HEK293T (cell line): ENCODE measurements at regions not wholly inside any gene's neighbourhood (a gene's known extent, or its start where the extent isn't known, plus 50 kb on each side); places are given as distances from the start of the nearest gene placed in this dataset.

Experiments
- CTCF ChIA-PET: fragments of 350-600 bp; formaldehyde crosslinking; extraction: SDS; loops from one replicate; lab custom pipeline; 2021; ENCODE audit warnings: antibody characterized with exemption, inconsistent platforms; lab: Yijun Ruan, JAX
- POLR2A ChIA-PET: fragments of 350-600 bp; formaldehyde crosslinking; extraction: SDS; loops from one replicate; lab custom pipeline; 2020; ENCODE audit warnings: antibody characterized with exemption, inconsistent platforms; lab: Yijun Ruan, JAX
- DNase-seq: peaks from one replicate; pipeline ENCODE4 v3.0.0; 2012; ENCODE audit warnings: mixed read lengths; ENCODE audit errors: extremely low spot score
- ARNT ChIP-seq: fragments of 450-650 bp; IDR thresholded peaks from 2 replicates; pipeline ENCODE4 v1.6.1; 2017; ENCODE audit warnings: mild to moderate bottlenecking
- BHLHE40 ChIP-seq: fragments of 450-650 bp; IDR thresholded peaks from 2 replicates; pipeline ENCODE4 v1.6.1; 2016; ENCODE audit warnings: mild to moderate bottlenecking, moderate library complexity, borderline replicate concordance
- CTBP1 ChIP-seq: fragments of 450-650 bp; IDR thresholded peaks from 2 replicates; pipeline ENCODE4 v1.6.1; 2016; ENCODE audit warnings: borderline replicate concordance
- ELF4 ChIP-seq: fragments of 450-650 bp; IDR thresholded peaks from 2 replicates; pipeline ENCODE4 v1.6.1; 2017; ENCODE audit warnings: antibody characterized with exemption
- FOXA1 ChIP-seq: fragments of 450-650 bp; IDR thresholded peaks from 2 replicates; pipeline ENCODE4 v1.6.1; 2016; ENCODE audit warnings: mild to moderate bottlenecking
- FOXK2 ChIP-seq: fragments of 450-650 bp; IDR thresholded peaks from 2 replicates; pipeline ENCODE4 v1.6.1; 2016; ENCODE audit warnings: mild to moderate bottlenecking
- FOXM1 ChIP-seq: fragments of 450-650 bp; IDR thresholded peaks from 2 replicates; pipeline ENCODE4 v1.6.1; 2017; ENCODE audit warnings: mild to moderate bottlenecking, borderline replicate concordance
- HDGF ChIP-seq: fragments of 450-650 bp; IDR thresholded peaks from 2 replicates; pipeline ENCODE4 v1.6.1; 2017; ENCODE audit warnings: antibody characterized with exemption, borderline replicate concordance
- L3MBTL2 ChIP-seq: fragments of 450-650 bp; conservative IDR thresholded peaks from 2 replicates; pipeline ENCODE4 v1.6.1; 2016; ENCODE audit warnings: mild to moderate bottlenecking
- LEF1 ChIP-seq: fragments of 450-650 bp; IDR thresholded peaks from 2 replicates; pipeline ENCODE4 v1.6.1; 2017; ENCODE audit warnings: mild to moderate bottlenecking, borderline replicate concordance
- NFRKB ChIP-seq: fragments of 450-650 bp; IDR thresholded peaks from 2 replicates; pipeline ENCODE4 v1.6.1; 2016; ENCODE audit warnings: mild to moderate bottlenecking, moderate library complexity
- SP1 ChIP-seq: fragments of 450-650 bp; IDR thresholded peaks from 2 replicates; pipeline ENCODE4 v1.6.1; 2017
- SUZ12 ChIP-seq: fragments of 450-650 bp; IDR thresholded peaks from 2 replicates; pipeline ENCODE4 v1.6.1; 2016; ENCODE audit warnings: mild to moderate bottlenecking
- TARDBP ChIP-seq: fragments of 450-650 bp; IDR thresholded peaks from 2 replicates; pipeline ENCODE4 v1.6.1; 2016
- ZNF384 ChIP-seq: fragments of 450-650 bp; IDR thresholded peaks from 2 replicates; pipeline ENCODE4 v1.6.1; 2016
- TF ChIP-seq, protein P1 (sequence below): fragments of 450-650 bp; IDR thresholded peaks from 2 replicates; pipeline ENCODE4 v1.6.1; 2016

- CTCF ChIA-PET, result interaction anchor here (0.5 to 0.6 kb wide), 2 partner anchors 11 to 592 kb away, joined by 3 to 5 read pairs; no protein-coding TSS in a partner anchor
- TF ChIP-seq NFRKB, result no peak
- no peak for TF ChIP-seq SUZ12
- TF ChIP-seq FOXM1, result no peak
- TF ChIP-seq ELF4, result no peak
- TF ChIP-seq, protein P1, sequence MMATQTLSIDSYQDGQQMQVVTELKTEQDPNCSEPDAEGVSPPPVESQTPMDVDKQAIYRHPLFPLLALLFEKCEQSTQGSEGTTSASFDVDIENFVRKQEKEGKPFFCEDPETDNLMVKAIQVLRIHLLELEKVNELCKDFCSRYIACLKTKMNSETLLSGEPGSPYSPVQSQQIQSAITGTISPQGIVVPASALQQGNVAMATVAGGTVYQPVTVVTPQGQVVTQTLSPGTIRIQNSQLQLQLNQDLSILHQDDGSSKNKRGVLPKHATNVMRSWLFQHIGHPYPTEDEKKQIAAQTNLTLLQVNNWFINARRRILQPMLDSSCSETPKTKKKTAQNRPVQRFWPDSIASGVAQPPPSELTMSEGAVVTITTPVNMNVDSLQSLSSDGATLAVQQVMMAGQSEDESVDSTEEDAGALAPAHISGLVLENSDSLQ, result no peak
- TF ChIP-seq ARNT, result no peak
- no peak for TF ChIP-seq SP1
- TF ChIP-seq L3MBTL2, result no peak
- no peak for TF ChIP-seq FOXK2
- no peak for TF ChIP-seq HDGF
- TF ChIP-seq CTBP1, result no peak
- no peak for TF ChIP-seq ZNF384
- no peak for TF ChIP-seq TARDBP
- TF ChIP-seq FOXA1, result no peak
- DNase-seq, result no peak
- POLR2A ChIA-PET, result no interaction called here
Observed at GRCh38 chr19:29275266-29275665, 62.3 kb upstream of the UQCRFS1 start.

DNA sequence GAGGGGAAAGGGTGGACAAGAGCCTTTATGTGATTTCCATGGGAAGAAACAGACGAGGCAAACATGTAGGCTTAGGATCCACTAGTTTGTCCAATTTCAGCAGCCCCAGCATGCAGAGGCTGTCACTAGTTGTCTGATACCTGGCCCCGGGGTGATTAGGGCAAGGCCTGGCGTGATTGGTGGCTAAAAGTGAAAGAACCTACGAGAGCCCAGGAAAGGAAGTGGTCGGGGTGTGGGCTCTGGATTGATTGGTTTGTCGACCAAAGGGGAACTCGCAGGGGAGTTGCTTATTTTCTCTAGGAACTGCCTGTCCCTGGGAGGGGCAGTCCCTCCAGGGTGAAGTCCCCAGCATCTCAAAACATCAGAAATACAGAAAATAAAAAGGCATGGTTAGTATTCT is 64.2 kb upstream of the UQCRFS1 start:
- TF ChIP-seq HDGF (no peak), CTBP1 (no peak), SP1 (no peak), FOXM1 (no peak), FOXA1 (no peak), SUZ12 (no peak), BHLHE40 (no peak), ZNF384 (no peak), L3MBTL2 (no peak), LEF1 (no peak), ARNT (no peak), TARDBP (no peak), NFRKB (no peak), FOXK2 (no peak), ELF4 (no peak)
- TF ChIP-seq, protein P1, result no peak
- DNase-seq, result no peak
- CTCF ChIA-PET, result no interaction called here
- POLR2A ChIA-PET, result no interaction called here

GRCh38 chr19:29278716-29279115 is 65.8 kb upstream of the UQCRFS1 start:
- ChIA-PET CTCF (interaction anchor here (2.0 kb wide), 1 partner anchor 15 kb away, joined by 6 read pairs; no protein-coding TSS in a partner anchor), POLR2A (no interaction called here)
- no peak for DNase-seq
- TF ChIP-seq, protein P1, result no peak
- no peak for TF ChIP-seq HDGF
- TF ChIP-seq ARNT, result no peak
- no peak for TF ChIP-seq L3MBTL2
- no peak for TF ChIP-seq LEF1
- no peak for TF ChIP-seq NFRKB
- no peak for TF ChIP-seq ZNF384
- no peak for TF ChIP-seq FOXA1
- TF ChIP-seq FOXK2, result no peak
- no peak for TF ChIP-seq ELF4
- TF ChIP-seq SP1, result no peak
- TF ChIP-seq SUZ12, result no peak
- no peak for TF ChIP-seq CTBP1

DNA sequence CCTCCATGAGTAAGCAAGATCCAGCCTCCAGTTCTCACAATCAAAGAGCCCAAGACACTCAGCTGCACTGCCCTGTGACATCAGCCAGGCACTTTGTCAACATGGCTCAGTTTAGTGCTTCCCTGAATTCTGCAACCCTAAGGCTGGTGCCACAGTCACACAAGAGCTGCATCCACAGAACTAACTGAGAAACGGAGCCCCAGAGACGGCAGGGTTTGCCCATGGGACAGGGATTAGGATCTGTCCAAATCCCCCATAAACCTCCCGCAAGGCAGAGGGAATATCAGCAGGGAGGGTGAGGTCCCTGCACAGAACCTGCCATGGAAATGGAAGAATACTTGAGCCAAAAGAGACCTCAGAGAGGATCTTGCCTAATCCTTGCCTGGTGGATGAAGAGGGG is 70.4 kb upstream of the UQCRFS1 start:
- TF ChIP-seq ZNF384 (no peak), SP1 (no peak), FOXM1 (no peak), CTBP1 (no peak), NFRKB (no peak), BHLHE40 (no peak), SUZ12 (no peak), FOXK2 (no peak), L3MBTL2 (no peak), TARDBP (no peak), ELF4 (no peak), HDGF (no peak), LEF1 (no peak), FOXA1 (no peak), ARNT (no peak)
- TF ChIP-seq, protein P1, result no peak
- POLR2A ChIA-PET, result no interaction called here
- DNase-seq, result no peak
- CTCF ChIA-PET, result no interaction called here

DNA sequence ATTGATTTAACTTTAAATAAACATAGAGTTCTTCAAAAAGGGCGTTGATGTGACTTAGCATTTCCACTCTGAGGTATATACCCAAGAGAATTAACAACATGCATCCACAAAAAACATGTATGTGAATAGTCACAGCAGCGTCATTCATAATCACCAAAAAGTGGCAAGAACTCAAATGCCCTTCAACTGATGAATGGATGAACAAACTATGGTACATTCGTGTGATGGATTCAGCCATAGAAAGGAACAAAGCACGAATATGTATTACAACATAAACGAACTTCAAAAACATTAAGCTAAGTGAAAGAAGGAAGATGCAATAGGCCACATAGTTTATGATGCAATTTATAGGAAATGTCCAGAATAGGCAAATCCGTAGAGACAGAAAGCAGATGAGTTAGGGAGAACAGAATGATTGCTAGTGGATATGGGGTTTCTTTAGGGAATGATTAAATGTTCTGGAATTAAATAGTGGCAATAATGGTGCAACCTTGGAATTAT is 72.3 kb upstream of the UQCRFS1 start:
- TF ChIP-seq ZNF384, result no peak
- TF ChIP-seq FOXM1, result no peak
- TF ChIP-seq, protein P1, result no peak
- no peak for TF ChIP-seq LEF1
- TF ChIP-seq SP1, result no peak
- no peak for TF ChIP-seq ELF4
- POLR2A ChIA-PET, result no interaction called here
- CTCF ChIA-PET, result interaction anchor here (1.1 kb wide), 1 partner anchor 312 kb away, joined by 3 read pairs; no protein-coding TSS in a partner anchor
- no peak for DNase-seq
